Adrenal gland (tissue), 9 donors: ENCODE measurements at regions not wholly inside any gene's neighbourhood (a gene's known extent, or its start where the extent isn't known, plus 50 kb on each side); places are given as distances from the start of the nearest gene placed in this dataset.

Experiments
- DNase-seq, 7 donors: peaks; one replicate each; pipeline ENCODE4 v3.0.0-alpha.2; 2019 to 2020
- H3K27ac ChIP-seq, 5 donors: fragments of 200-600 bp; sonication (generic) in 4 of 5; 1 replicate in 3 of 5; 2 replicates in 2 of 5; pipeline versions ENCODE4 v1.5.1 to v1.8.0; 2016 to 2020; ENCODE audit warnings: mild to moderate bottlenecking in 1 of 5
- H3K27me3 ChIP-seq: fragments of 200-600 bp; 2 replicates; pipeline ENCODE4 v1.8.0; 2021
- H3K36me3 ChIP-seq, 2 donors: fragments of 200-600 bp; replicated peaks in 1 of 2; 1 replicate in 1 of 2; 2 replicates in 1 of 2; pipeline versions ENCODE4 v1.5.1 to v1.8.0; 2018 to 2022
- H3K4me1 ChIP-seq, 2 donors: fragments of 200-600 bp; replicated peaks in 1 of 2; 1 replicate in 1 of 2; 2 replicates in 1 of 2; pipeline versions ENCODE4 v1.5.1 to v1.8.0; 2018 to 2021
- H3K4me3 ChIP-seq, 4 donors: fragments of 200-600 bp; sonication (generic) in 3 of 4; one replicate each; pipeline ENCODE4 v1.5.1; 2016 to 2018
- H3K9me3 ChIP-seq, 3 donors: fragments of 200-600 bp; sonication (generic) in 1 of 3; replicated peaks in 1 of 3; 1 replicate in 2 of 3; 2 replicates in 1 of 3; pipeline versions ENCODE4 v1.5.1 to v1.8.0; 2016 to 2021
- CTCF ChIP-seq, 6 experiments: fragments of 450-650 bp in 4 of 6; fragments of 200-600 bp in 2 of 6; sonication (generic) in 1 of 6; IDR thresholded peaks; 1 replicate in 5 of 6; 2 replicates in 1 of 6; pipeline versions ENCODE4 v1.5.1 to v1.8.0; 2016 to 2021; ENCODE audit warnings: antibody characterized with exemption in 6 of 6, mild to moderate bottlenecking in 2 of 6, moderate library complexity in 1 of 6
- POLR2A ChIP-seq, 2 donors: fragments of 450-650 bp; IDR thresholded peaks; one replicate each; pipeline ENCODE4 v1.6.1; 2017; ENCODE audit warnings: antibody characterized with exemption in 2 of 2, mild to moderate bottlenecking in 2 of 2, moderate library complexity in 1 of 2
- WGBS, 4 donors: extraction: QIAGEN DNeasy Blood & Tissue Kit in 2 of 4; methylation state at CpG; one replicate each; pipeline versions ENCODE4 v1.1.5 to v1.1.7; 2013 to 2017; 5-methylcytosine and 5-hydroxymethylcytosine counted together
- intact Hi-C, 2 donors: fragments of 100-400 bp; cut with DNase I; formaldehyde crosslinking; loops; one replicate each; pipeline versions ENCODE4 v1.14.1 to v1.15.0; 2022 to 2023
- donor health status: healthy with polysubstance abuse.
- donor health status: Bipolar disorder and iron deficiency.
- donor health status: DM: yes; HTN: yes; CAD: no.
- donor health status: DM: no; HTN: no; CAD: no.
- donor health status: DM: no; HTN: no; CAD: no.

GRCh38 chr1:60331647-60332046, 258.1 kb upstream of the C1orf87 start:
- TF ChIP-seq CTCF (IDR thresholded peaks at IDR 0.05) (no peak), POLR2A (IDR thresholded peaks at IDR 0.05) (no peak)
- H3K4me3 ChIP-seq: no peak overlapping the region
- H3K4me1 ChIP-seq: no peaks in the 10 kb centered on the region
- H3K9me3 ChIP-seq: no peaks in the 10 kb centered on the region
- no peaks in the 10 kb centered on the region for H3K27me3 ChIP-seq
- no peak overlapping the region for H3K27ac ChIP-seq
- no peaks in the 10 kb centered on the region for H3K36me3 ChIP-seq
- 83 to 100% (median 89%) methylated on average over 1 of the region's 1 CpG for WGBS, 4 donors
- intact Hi-C loops: no loop called here
- no peak for DNase-seq

GRCh38 chr1:60329651-60330050, 256.1 kb upstream of the C1orf87 start:
- Histone ChIP-seq H3K36me3 (no peaks in the 10 kb centered on the region), H3K27me3 (no peaks in the 10 kb centered on the region), H3K4me1 (no peaks in the 10 kb centered on the region), H3K9me3 (no peaks in the 10 kb centered on the region), H3K27ac (no peak overlapping the region), H3K4me3 (no peak overlapping the region)
- TF ChIP-seq CTCF (IDR thresholded peaks at IDR 0.05) (no peak), POLR2A (IDR thresholded peaks at IDR 0.05) (no peak)
- 84 to 93% (median 88%) methylated on average over 2 of the region's 2 CpGs for WGBS, 4 donors
- intact Hi-C loops: no loop called here
- no peak for DNase-seq

GRCh38 chr1:60311838-60312237, 238.3 kb upstream of the C1orf87 start:
- no peak for TF ChIP-seq POLR2A (IDR thresholded peaks at IDR 0.05)
- TF ChIP-seq CTCF (IDR thresholded peaks at IDR 0.05): no peak

GRCh38 chr1:60299581-60299980, 226.0 kb upstream of the C1orf87 start:
- no peaks in the 10 kb centered on the region for H3K4me1 ChIP-seq
- no peaks in the 10 kb centered on the region for H3K36me3 ChIP-seq
- TF ChIP-seq POLR2A (IDR thresholded peaks at IDR 0.05): no peak
- no peak for TF ChIP-seq CTCF (IDR thresholded peaks at IDR 0.05)
- WGBS, 4 donors: 74 to 81% (median 77%) methylated on average over 5 of the region's 5 CpGs
- no peaks in the 10 kb centered on the region for H3K27me3 ChIP-seq
- H3K4me3 ChIP-seq: no peak overlapping the region
- no peak overlapping the region for H3K27ac ChIP-seq
- DNase-seq: no peak
- H3K9me3 ChIP-seq: peaks cover 0 to 7% (median 0%) of the 10 kb centered on the region in 3 donors
- intact Hi-C loops: no loop called here

More at GRCh38 chr1:60311838-60312237, 238.3 kb upstream of the C1orf87 start:
- Histone ChIP-seq H3K36me3 (no peaks in the 10 kb centered on the region), H3K9me3 (no peaks in the 10 kb centered on the region), H3K27ac (no peak overlapping the region), H3K4me1 (no peaks in the 10 kb centered on the region), H3K4me3 (no peak overlapping the region), H3K27me3 (no peaks in the 10 kb centered on the region)
- no peak for DNase-seq
- intact Hi-C loops: no loop called here
